Transverse colon (tissue), 3 donors: ENCODE measurements at regions not wholly inside any gene's neighbourhood (a gene's known extent, or its start where the extent isn't known, plus 50 kb on each side); places are given as distances from the start of the nearest gene placed in this dataset.

Experiments used
- CTCF ChIP-seq, 5 experiments: fragments of 200-600 bp in 3 of 5; fragments of 450-650 bp in 2 of 5; sonication (generic) in 3 of 5; IDR thresholded peaks; 1 replicate in 2 of 5; 2 replicates in 3 of 5; pipeline ENCODE4 v1.5.1; 2016 to 2017; ENCODE audit warnings: antibody characterized with exemption in 5 of 5, inconsistent platforms in 3 of 5, mild to moderate bottlenecking in 2 of 5, moderate library complexity in 1 of 5
- EP300 ChIP-seq: sonication (generic); formaldehyde crosslinking; IDR thresholded peaks from one replicate; pipeline ENCODE4 v1.6.1; 2017; ENCODE audit warnings: antibody characterized with exemption, low read depth
- POLR2A ChIP-seq: fragments of 450-650 bp; IDR thresholded peaks from one replicate; pipeline ENCODE4 v1.6.1; 2016; ENCODE audit warnings: antibody characterized with exemption, mild to moderate bottlenecking, moderate library complexity

- TF ChIP-seq CTCF (IDR thresholded peaks at IDR 0.05) (no peak), EP300 (no peak), POLR2A (no peak)
These were observed 289.4 kb upstream of the STXBP5 start for GRCh38 chr6:146914489-146915483.
